ENCODE measurements at regions not wholly inside any gene's neighbourhood (a gene's known extent, or its start where the extent isn't known, plus 50 kb on each side); places are given as distances from the start of the nearest gene placed in this dataset.

GRCh38 chrX:23133551-23133950 lies 133.8 kb downstream of the DDX53 start:
- H3K36me3 ChIP-seq (ENCODE audit: control insufficient read depth, insufficient read depth, low read length) = no peaks in the 10 kb centered on the region
- no peak overlapping the region for H3K4me3 ChIP-seq (ENCODE audit: low read depth, low read length)
- no peaks in the 10 kb centered on the region for H3K27me3 ChIP-seq (ENCODE audit: control insufficient read depth, insufficient read depth, low read length)
- TF ChIP-seq CTCF (IDR thresholded peaks at IDR 0.05; ENCODE audit: insufficient read depth, low read length, poor library complexity, severe bottlenecking) = no peak
- no peak for DNase-seq (ENCODE audit: low read depth)

- TF ChIP-seq CTCF (IDR thresholded peaks at IDR 0.05; ENCODE audit: insufficient read depth, low read length, poor library complexity, severe bottlenecking) = no peak
These were observed 134.4 kb downstream of the DDX53 start for GRCh38 chrX:23134136-23134535.

GRCh38 chrX:23136816-23137215 lies 137.1 kb downstream of the DDX53 start:
- no peak for DNase-seq (ENCODE audit: low read depth)
- Histone ChIP-seq H3K36me3 (ENCODE audit: control insufficient read depth, insufficient read depth, low read length) (no peaks in the 10 kb centered on the region), H3K27me3 (ENCODE audit: control insufficient read depth, insufficient read depth, low read length) (no peaks in the 10 kb centered on the region), H3K4me3 (ENCODE audit: low read depth, low read length) (no peak overlapping the region)
- no peak for TF ChIP-seq CTCF (IDR thresholded peaks at IDR 0.05; ENCODE audit: insufficient read depth, low read length, poor library complexity, severe bottlenecking)

More at GRCh38 chrX:23134136-23134535, 134.4 kb downstream of the DDX53 start:
- Histone ChIP-seq H3K36me3 (ENCODE audit: control insufficient read depth, insufficient read depth, low read length) (no peaks in the 10 kb centered on the region), H3K27me3 (ENCODE audit: control insufficient read depth, insufficient read depth, low read length) (no peaks in the 10 kb centered on the region), H3K4me3 (ENCODE audit: low read depth, low read length) (no peak overlapping the region)
- DNase-seq (ENCODE audit: low read depth) = no peak

DNA sequence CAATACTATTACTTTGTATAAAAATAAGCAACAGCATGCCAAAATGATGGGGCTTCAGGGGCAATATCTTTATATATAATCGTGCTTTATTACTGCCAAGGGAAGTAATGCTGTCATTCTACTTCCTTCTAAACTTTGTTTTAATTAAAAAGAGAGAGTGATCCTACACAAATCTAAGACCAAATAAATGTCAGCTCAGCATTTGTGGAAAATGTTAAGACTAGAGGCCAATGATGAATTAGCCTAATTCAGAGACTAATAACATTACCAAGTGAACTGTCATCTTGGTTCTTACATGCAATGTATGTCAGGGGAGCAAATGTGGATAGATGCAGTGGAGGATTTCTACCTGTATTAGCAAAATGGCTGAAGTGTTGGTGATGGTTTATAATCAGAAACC lies 166.4 kb upstream of the PTCHD1 start:
- Histone ChIP-seq H3K36me3 (ENCODE audit: control insufficient read depth, insufficient read depth, low read length) (no peaks in the 10 kb centered on the region), H3K4me3 (ENCODE audit: low read depth, low read length) (no peak overlapping the region), H3K27me3 (ENCODE audit: control insufficient read depth, insufficient read depth, low read length) (no peaks in the 10 kb centered on the region)
- no peak for TF ChIP-seq CTCF (IDR thresholded peaks at IDR 0.05; ENCODE audit: insufficient read depth, low read length, poor library complexity, severe bottlenecking)
- DNase-seq (ENCODE audit: low read depth) = no peak

- DNase-seq (ENCODE audit: low read depth) = no peak
- no peaks in the 10 kb centered on the region for H3K36me3 ChIP-seq (ENCODE audit: control insufficient read depth, insufficient read depth, low read length)
- no peak overlapping the region for H3K4me3 ChIP-seq (ENCODE audit: low read depth, low read length)
- no peak for TF ChIP-seq CTCF (IDR thresholded peaks at IDR 0.05; ENCODE audit: insufficient read depth, low read length, poor library complexity, severe bottlenecking)
- H3K27me3 ChIP-seq (ENCODE audit: control insufficient read depth, insufficient read depth, low read length) = no peaks in the 10 kb centered on the region
These were observed 148.7 kb upstream of the PTCHD1 start for GRCh38 chrX:23185951-23186350.

GRCh38 chrX:23187819-23188218 lies 146.8 kb upstream of the PTCHD1 start:
- Histone ChIP-seq H3K36me3 (ENCODE audit: control insufficient read depth, insufficient read depth, low read length) (no peaks in the 10 kb centered on the region), H3K27me3 (ENCODE audit: control insufficient read depth, insufficient read depth, low read length) (no peaks in the 10 kb centered on the region), H3K4me3 (ENCODE audit: low read depth, low read length) (no peak overlapping the region)
- no peak for DNase-seq (ENCODE audit: low read depth)
- no peak for TF ChIP-seq CTCF (IDR thresholded peaks at IDR 0.05; ENCODE audit: insufficient read depth, low read length, poor library complexity, severe bottlenecking)
